Left colon (tissue), 2 donors: ENCODE measurements at regions not wholly inside any gene's neighbourhood (a gene's known extent, or its start where the extent isn't known, plus 50 kb on each side); places are given as distances from the start of the nearest gene placed in this dataset.

Experiments used
- ATAC-seq: fragments of 200-7000 bp; cut with Tn5 transposase; one replicate; pipeline ENCODE4 v1.9.1; 2020; ENCODE audit warnings: mild to moderate bottlenecking, moderate library complexity
- DNase-seq, 2 donors: peaks; one replicate each; pipeline ENCODE4 v3.0.0-alpha.2; 2020
- intact Hi-C, 2 donors: fragments of 100-400 bp; cut with DNase I in 1 of 2; cut with micrococcal nuclease in 1 of 2; formaldehyde crosslinking; loops; one replicate each; pipeline versions ENCODE4 v1.11.2 to v1.14.0; 2022; cut with DNase I, micrococcal nuclease
- donor health status: DM: no; HTN: no; CAD: no.
- donor health status: DM: yes; HTN: yes; CAD: no.

DNA sequence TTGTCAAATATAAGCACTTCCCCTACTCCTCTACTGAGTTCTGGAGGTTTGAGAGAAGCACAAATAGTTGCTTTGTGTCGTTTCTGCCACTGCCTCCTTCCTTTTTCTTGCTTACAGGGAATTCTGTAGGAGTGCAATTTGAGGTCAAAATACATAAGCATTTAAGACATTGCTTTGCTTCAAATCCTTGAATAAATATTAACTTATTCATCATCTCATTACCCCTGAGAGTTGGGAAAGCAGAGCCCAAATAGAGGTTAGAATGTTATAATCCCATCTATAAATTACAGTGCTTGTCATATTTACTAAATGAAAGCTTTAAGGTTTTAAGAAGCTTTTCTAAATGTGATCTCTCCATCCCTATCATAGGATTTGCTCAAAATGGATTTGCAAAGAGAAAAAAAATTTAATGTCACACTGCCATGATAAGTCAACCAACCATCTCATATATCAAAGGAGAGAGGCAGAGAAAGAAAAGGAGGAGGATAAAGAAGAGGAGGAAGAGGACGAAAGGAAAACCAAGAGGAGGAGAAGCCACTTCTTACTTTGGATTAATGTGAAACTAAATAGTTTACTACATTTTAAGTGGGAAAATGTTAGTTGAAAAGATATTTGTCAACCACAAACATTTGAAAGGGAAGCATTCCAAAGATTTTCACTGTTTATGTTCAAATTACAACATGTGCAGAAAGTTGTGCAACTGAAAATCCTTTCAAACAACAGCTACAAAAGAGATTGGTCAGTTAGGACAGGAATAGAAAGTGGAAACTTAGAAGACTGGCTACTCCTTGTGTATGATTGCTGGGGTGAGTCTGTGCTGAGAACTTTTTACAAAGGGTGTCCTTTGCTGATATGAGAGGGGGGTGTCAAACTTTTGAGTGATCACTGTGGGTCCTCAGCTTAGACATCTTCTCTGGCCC lies 277.3 kb upstream of the FN1 start:
- intact Hi-C loops: no loop called here
- no peak for ATAC-seq
- DNase-seq: no peak

DNA sequence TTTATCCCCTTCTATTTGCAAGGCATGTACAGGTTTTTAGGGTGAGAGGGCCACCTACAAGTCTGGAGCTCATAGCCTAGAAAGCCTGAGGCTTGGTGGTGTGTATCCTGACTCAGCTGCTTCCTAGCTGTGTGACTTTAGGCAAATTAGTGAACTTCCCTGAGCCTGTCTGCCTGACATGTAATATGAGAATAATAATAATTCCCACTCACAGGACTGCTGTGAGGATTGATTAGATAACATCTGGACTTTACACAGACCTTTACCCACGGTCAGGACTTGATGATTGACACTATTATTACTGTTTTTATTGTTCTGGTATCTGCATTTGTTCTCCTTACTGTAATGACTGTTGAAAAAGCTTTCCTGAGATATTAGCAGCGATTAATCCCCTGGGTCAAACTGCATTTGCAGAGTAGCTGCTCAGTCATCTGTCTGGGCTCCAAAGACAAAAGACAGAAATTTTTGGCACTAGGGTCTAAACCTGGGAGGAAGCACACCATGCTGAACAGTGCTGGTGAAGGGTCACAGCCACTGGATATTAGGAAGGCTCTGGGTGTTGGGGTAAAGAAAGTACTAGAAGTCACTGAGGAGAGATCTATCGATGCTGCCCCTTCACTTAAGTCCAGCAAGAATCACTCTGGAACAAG lies 276.5 kb upstream of the FN1 start:
- ATAC-seq (no peak), DNase-seq (no peak)

DNA sequence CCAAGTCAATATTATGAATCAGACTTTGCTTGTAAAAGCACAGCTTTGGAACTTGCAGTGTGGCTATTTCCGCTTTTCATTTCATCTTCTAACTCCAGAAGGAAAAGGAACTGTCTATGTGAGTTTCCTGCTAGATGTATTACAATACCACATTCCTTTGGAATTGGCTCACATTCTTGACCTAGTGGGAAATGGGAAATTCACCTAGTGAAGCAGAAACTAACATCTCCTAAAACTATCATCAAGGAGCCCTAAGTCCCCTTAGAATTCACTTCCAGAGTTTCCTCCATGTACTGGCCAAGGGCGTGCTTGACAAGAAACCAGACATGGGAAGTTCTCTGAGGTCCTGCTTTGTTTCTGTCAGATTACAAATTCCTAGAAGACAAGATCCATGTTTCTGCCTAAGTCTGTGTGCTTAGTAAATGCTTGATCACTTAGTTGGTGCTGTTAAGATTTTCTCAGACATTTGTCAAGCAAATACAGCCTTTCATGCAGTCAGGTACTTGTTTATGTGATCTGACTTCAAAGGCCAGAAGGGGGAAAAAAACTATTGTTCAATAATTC lies 275.7 kb upstream of the FN1 start:
- ATAC-seq: no peak
- intact Hi-C loops: no loop called here
- DNase-seq: no peak

More for the DNA sequence above, 276.5 kb upstream of the FN1 start:
- intact Hi-C loops: no loop called here

DNA sequence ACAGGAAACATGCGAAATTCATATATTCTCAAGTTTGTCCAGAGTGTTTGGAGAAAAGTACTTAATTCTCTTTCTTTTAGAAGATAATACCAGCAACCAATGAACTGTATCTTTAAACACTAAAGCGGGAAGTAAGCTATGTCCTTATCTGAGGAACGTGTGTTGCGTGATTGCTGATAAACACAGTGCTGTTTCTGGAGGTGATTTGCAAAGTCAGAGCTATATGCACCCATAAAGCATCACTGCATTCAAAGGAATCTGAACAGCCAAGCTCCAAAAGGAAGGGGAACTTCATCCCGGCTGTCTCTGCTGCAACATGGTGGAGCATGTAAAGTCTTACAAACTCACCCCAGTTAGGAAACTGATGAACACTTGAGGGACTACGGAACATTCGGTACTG lies 271.7 kb upstream of the FN1 start:
- DNase-seq: no peak
- intact Hi-C loops: no loop called here

DNA sequence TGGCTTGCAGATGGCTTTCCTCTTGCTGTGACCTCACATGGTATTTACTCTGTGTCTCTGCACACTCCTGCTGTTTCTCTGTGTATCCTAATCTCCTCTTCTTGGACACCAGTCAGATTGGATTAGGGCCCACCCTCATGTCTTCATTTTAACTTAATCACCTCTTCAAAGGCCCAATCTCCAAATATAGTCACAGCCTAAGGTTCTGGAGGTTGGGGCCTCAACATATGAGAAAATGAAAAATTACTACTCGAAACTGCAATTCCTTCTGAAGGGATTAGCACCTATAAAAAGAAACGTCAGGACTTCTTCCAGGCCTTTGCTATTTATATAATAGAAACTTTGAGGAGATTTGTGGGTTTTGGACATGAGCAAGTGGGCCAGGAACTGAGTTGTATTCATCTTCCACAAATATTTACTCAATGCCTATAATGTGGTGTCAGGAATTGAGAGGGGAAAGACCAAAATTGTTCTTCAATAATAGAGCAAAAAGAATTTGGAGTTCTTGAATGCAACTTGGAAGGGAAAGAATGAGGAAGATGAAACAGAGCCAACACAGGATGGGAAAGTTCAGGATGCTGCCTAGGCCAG lies 270.0 kb upstream of the FN1 start:
- no peak for ATAC-seq
- intact Hi-C loops: no loop called here
- no peak for DNase-seq

More for the DNA sequence above, 271.7 kb upstream of the FN1 start:
- no peak for ATAC-seq

DNA sequence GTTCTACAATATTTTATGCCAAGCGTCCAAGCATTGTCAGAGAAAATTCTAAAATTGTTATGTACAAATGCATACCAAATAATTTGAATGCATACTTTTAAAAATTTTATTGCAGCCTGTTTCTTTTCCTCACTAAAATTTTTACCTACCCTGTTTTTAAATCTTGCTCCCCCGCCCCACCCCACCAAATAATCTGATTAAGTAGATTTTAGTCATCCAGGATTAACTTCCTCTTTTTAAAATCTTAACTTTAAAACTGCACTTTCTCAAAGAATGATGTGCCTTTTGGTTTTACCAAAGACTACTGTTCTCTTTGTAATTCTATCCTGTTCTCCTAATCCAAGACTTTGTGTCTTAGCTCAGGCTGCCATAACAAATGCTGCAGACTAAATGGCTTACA lies 269.4 kb upstream of the FN1 start:
- no peak for ATAC-seq
- intact Hi-C loops: no loop called here
- DNase-seq: no peak

DNA sequence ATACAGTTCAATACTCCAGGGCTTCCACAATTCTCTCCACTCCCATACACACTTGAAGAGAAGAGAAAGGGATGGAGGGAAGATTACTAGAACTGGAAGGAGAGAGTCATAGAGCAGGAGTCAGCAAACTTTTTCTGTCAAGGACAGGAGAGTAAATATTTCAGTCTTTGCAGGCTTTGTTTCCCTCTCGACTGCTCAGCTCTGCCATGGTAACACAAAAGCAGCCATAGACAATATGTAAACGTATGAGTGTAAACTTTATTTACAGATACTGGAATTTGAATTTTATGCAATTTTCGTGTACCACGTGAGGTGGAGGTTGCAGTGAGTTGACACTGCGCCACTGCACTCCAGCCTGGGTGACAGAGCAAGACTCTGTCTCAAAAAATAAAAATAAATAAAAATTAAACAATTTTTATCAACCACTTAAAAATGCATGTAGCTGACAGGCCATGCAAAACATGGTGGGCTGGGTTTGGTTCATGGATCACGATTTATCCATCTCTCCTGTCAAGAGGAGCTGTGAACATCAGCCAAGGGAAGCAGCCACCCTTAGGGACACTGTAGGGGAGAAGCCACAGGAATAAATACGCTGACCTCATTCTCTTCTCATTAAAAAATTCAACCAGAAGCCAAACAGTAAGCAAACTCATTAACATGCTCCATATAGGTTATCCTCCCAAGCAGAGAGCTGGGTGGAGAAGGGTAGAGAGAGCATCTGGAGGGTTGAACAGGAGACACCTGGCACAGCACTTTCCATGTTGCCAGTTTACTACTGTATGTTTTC lies 266.4 kb upstream of the FN1 start:
- ATAC-seq (peak; percentile 33), DNase-seq (no peak)
- intact Hi-C loops: no loop called here

DNA sequence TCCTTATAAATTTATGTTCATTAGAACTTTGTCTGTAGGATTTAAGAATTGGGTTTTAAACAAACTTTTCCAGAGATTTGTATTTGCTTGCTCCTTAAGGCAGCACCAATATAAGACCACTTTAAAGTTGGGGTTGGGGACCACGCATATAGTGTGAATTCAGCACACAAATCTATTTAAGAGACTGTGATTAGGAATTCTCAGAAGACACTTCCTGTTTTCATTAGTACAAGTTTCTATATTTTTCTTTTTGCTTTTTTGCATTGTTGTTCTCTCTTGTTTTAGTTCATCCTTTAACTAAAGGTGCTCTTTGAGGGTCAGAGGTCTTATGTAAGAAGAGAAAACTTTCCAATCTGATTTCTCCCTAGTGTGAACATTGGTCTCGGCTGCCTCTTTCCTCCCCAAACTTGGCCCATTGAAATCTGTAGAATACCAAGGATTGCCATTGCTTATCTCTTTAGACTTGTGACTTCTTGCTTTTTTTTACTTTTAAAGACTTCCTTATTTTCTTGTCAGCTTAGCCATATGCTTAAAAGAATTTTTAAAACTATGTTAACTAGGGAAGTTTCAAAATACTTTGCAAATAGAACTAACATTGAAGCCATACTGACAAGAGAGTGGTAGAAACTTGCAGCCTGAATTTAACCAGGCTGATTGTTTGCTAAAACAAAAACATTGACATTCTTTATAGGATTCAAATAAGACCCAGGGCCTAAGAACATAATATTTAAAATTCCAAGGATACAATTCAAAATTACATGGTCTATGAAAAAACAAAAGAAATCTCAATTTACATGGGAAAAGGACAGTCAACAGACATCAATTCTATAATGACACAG lies 264.1 kb upstream of the FN1 start:
- DNase-seq (no peak), ATAC-seq (no peak)
- intact Hi-C loops: no loop called here

DNA sequence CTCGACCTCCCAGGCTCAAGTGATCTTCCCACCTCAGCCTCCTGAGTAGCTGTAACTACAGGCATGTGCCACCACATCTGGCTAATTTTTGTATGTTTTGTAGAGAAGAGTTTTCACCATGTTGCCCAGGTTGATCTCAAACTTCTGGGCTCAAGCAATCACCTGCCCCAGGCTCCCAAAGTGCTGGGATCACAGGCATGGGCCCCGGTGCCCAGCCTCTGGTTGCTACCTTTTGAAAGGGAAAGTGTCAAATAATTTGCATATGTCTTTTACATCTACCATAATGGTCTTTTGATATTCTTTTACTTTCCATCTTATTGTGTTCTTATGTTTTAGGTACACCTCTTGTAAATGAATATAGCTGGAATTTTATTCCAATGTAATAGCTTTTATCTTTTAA lies 263.1 kb upstream of the FN1 start:
- ATAC-seq: no peak
- DNase-seq: no peak
- intact Hi-C loops: no loop called here

DNA sequence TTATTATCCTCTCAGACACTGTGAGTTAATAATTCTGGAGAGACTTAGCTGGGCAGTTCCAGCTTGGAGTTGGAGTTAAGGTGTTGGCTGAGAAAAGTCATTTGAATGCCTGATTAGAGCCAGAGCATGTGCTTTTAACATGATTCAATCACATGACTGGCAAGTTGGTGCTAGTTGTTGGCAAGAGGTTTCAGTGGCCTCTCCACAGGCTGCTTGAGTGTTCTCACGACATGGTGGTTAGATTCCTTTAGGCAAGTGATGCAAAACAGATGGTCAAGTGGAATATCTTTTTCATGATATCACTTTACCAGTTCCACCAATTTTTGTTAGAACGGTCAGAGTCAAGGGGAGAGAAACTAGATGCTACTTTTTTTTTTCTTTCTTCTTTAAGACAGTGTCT lies 262.7 kb upstream of the FN1 start:
- DNase-seq (no peak), ATAC-seq (no peak)
- intact Hi-C loops: no loop called here

DNA sequence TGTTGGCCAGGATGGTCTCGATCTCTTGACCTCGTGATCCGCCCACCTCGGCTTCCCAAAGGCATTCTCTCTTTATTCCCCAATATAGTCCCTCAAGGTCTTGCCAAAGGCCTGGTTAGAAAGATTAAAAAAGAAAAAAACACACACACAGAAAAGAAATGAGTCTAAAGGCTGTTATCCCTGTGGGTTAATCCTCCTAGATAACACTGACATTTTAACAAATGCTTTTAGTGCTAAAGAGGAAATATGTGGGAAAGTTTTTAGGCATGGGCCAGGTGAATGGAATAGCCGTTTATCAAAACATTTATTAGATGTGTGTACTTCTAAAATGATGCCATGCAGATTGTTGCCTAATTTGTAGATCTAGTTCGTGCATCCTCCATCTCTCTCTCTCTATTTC lies 261.6 kb upstream of the FN1 start:
- DNase-seq (no peak), ATAC-seq (no peak)
- intact Hi-C loops: no loop called here

DNA sequence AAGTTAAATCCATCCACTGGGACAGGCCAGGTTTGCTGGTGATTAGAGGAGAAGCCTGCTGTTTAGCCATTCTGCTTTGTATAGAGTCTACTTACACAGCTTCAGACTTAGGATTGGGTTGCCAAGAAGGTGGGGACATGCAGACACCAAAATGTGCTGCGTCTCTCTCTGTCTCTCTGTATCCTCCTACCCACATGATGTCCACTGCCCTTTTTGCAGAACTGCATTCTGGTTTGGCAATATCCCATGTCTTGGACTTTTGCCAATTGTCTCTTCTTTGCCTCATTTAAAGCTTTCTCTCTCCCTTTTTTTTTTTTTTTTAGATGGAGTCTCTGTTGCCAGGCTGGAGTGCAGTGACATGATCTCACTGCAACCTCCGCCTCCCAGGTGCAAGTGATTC lies 261.1 kb upstream of the FN1 start:
- intact Hi-C loops: no loop called here
- DNase-seq: no peak

DNA sequence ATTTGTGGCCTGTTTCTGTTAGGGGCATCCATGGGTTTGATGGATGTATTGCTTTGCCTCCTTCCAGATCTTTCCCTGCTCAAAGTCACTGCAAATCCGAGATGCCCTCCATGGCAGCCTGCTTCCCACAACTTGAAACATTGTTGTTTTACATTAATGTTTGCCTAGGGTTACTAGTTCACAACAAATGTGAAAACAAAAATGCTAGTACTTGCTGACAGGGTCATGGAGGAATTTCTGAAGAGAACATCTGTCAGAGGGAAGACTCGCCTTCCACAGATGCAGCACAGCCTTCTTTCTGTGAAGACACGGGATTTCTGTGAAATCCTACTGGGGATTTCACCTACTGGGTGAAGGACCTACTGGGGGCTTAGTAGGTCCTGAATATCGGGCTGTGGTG lies 260.0 kb upstream of the FN1 start:
- no peak for DNase-seq
- no peak for ATAC-seq
- intact Hi-C loops: no loop called here

More for the DNA sequence above, 261.1 kb upstream of the FN1 start:
- ATAC-seq: no peak

DNA sequence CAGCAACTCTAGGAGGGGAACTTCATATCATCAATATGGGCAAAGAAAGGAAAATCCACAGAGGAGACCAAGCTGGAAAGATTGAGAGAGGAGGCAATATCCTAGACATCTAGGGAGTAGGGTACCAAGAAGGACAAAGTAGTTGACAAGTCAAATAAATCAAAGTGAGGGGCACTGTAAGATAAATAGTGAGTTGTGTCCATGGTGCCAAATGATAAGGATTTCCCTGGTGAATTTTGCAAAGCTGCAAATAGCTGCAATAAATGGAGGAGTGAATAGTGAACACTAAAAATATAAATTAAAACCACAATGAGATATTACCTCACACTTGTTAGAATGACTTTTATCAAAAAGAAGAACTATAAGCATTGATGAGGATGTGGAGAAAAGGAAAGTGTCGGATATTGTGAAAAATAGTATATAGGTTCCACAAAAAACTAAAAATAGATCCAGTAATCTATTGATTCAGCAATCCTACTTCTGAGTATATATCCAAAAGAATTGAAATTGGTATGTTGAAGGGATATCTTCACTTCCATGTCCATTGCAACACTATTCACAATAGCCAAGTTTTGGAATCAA lies 258.2 kb upstream of the FN1 start:
- ATAC-seq: no peak
- no peak for DNase-seq
- intact Hi-C loops: no loop called here

DNA sequence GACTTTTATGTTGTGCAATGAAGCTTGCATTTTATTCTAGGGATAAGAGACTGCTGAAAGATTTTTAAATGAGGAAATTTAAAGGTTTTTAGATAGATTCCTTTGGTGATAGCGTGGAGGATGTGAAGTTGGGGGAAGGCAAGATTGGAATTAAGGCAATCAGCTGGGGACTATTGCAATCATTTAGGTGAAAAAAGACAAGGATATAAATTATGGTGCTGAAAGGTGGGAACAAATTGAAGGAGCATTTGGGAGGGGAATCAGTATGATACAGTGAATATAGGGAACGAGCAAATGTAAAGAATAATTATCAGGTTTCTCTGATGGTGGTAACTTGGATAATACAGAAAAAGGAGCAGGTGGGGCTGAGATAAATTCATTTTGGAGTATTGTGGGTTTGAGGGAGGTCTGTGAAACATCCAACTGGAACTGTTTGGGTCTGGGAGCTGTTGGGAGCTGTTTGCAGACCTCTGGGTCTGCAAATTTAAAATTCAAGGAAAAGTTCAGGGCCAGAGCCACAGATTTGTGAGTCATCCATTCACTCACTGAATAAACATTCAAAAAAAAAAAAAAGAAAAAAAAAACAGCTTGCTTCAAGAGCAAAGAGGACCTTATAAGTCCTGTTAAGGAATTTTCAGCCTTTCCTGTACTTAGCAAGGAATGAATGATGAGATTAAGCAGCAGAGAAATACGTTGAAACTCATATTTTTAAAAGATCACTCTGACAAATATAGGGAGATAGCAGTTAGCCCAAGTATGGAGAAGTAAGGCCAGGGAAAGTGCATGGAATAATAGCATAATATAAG lies 257.5 kb upstream of the FN1 start:
- ATAC-seq (no peak), DNase-seq (no peak)
- intact Hi-C loops: no loop called here

DNA sequence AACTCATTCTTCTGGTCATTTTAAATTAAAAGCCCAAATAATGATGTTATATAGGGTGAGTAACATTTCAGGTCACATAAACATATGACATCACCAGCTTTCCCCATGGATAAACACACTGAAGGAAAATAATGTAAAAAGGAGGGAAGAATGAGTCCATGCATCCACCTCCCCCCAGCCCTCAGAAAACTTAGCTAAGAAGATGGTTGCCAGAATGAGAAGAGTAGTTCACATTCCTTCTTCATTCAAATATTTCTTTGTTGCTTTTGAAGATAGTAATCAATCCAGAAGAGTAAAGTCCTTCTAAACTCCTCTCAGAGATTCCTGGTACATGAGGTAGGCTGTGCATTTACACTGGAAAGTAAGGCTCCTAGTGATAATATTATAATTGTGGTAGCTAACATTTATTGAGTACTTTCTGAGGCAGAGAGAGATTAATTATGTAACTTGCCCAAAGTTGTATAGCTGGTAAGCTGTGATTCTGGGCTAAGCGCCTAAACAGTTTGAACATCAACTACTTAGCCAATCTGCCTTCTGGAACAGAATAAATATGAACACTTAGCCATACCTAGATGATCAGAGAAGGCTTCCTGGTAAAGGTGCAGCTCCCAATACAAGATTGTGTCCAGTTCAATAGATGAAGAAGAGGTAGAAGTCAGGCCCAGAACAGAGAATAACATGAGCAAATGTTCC lies 256.7 kb upstream of the FN1 start:
- ATAC-seq: no peak
- intact Hi-C loops: no loop called here
- no peak for DNase-seq

DNA sequence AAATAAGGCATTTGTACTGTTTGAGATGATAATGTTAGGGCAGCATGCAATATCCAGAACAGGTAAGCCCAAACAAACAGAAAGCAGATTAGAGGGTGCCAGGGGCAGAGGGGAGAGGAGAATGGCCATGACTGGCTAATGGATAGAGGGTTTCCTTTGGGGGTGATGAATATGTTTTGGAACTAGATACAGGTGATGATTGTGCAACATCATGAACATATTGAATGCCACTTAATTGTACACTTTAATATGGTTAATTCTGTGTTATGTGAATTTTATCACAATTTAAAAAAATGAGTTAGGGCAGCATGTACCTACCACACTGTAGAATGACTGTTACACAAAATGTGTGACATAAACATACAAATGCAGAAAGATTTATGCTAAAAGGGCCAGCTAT lies 255.5 kb upstream of the FN1 start:
- DNase-seq: no peak
- no peak for ATAC-seq
- intact Hi-C loops: no loop called here
